GM12892 (cell line): ENCODE measurements at regions not wholly inside any gene's neighbourhood (a gene's known extent, or its start where the extent isn't known, plus 50 kb on each side); places are given as distances from the start of the nearest gene placed in this dataset.
A peak's percentile ranks its signal among the peaks of the same experiment; 100 is the strongest.

Experiments used
- DNase-seq: peaks from one replicate; pipeline ENCODE4 v3.0.0; 2011; ENCODE audit not compliant: insufficient read length
- FAIRE-seq: peaks from 2 replicates; lab custom pipeline; 2011; peaks lifted over from hg19 to GRCh38; lab: Jason Lieb, UNC
- POLR2A ChIP-seq: IDR thresholded peaks from 2 replicates; pipeline ENCODE4 v1.6.1; 2011; ENCODE audit warnings: low read depth, low read length, control low read depth
- POLR2AphosphoS5 ChIP-seq: IDR thresholded peaks from 2 replicates; pipeline ENCODE4 v1.6.1; 2011; ENCODE audit warnings: low read depth, low read length, control low read depth
- TAF1 ChIP-seq: IDR thresholded peaks from 2 replicates; pipeline ENCODE4 v1.6.1; 2011; ENCODE audit warnings: low read depth, mild to moderate bottlenecking, control low read depth, low read length, borderline replicate concordance

- FAIRE-seq (no peak), DNase-seq (no peak)
- no peak for TF ChIP-seq POLR2AphosphoS5
- no peak for TF ChIP-seq POLR2A
- TF ChIP-seq TAF1 = no peak
Observed at GRCh38 chr2:217095511-217096205, 235.8 kb upstream of the TNP1 start.

- TF ChIP-seq TAF1 (no peak), POLR2A (no peak), POLR2AphosphoS5 (no peak)
- FAIRE-seq (no peak), DNase-seq (no peak)
Observed at GRCh38 chr2:217092710-217093379, 233.0 kb upstream of the TNP1 start.

- FAIRE-seq (no peak), DNase-seq (no peak)
- TF ChIP-seq TAF1 = no peak
- TF ChIP-seq POLR2A = no peak
- TF ChIP-seq POLR2AphosphoS5 = no peak
Observed at GRCh38 chr2:217091531-217091930, 231.7 kb upstream of the TNP1 start.

- FAIRE-seq = no peak
- TF ChIP-seq POLR2A (no peak), TAF1 (no peak), POLR2AphosphoS5 (no peak)
Observed at GRCh38 chr2:217090884-217091283, 231.0 kb upstream of the TNP1 start.

GRCh38 chr2:217090024-217090473, 230.2 kb upstream of the TNP1 start:
- peak; percentile 53 for FAIRE-seq
- TF ChIP-seq POLR2AphosphoS5 = no peak
- no peak for TF ChIP-seq POLR2A
- TF ChIP-seq TAF1 = no peak
- no peak for DNase-seq

More at GRCh38 chr2:217090884-217091283, 231.0 kb upstream of the TNP1 start:
- no peak for DNase-seq

- TF ChIP-seq POLR2A (no peak), TAF1 (no peak), POLR2AphosphoS5 (no peak)
- DNase-seq (no peak), FAIRE-seq (no peak)
Observed at GRCh38 chr2:217086718-217087117, 226.9 kb upstream of the TNP1 start.

GRCh38 chr2:217086038-217086522, 226.2 kb upstream of the TNP1 start:
- no peak for DNase-seq
- FAIRE-seq = no peak
- no peak for TF ChIP-seq POLR2A
- TF ChIP-seq POLR2AphosphoS5 = no peak
- TF ChIP-seq TAF1 = no peak

GRCh38 chr2:217085543-217085942, 225.7 kb upstream of the TNP1 start:
- TF ChIP-seq POLR2A (no peak), TAF1 (no peak), POLR2AphosphoS5 (no peak)
- DNase-seq (no peak), FAIRE-seq (no peak)

GRCh38 chr2:217081799-217082198, 221.9 kb upstream of the TNP1 start:
- no peak for TF ChIP-seq POLR2AphosphoS5
- TF ChIP-seq TAF1 = no peak
- TF ChIP-seq POLR2A = no peak
- no peak for DNase-seq
- FAIRE-seq = no peak

GRCh38 chr2:217079165-217079564, 219.3 kb upstream of the TNP1 start:
- no peak for TF ChIP-seq TAF1
- no peak for TF ChIP-seq POLR2A
- no peak for TF ChIP-seq POLR2AphosphoS5
- DNase-seq = no peak
- FAIRE-seq = no peak

GRCh38 chr2:217077831-217078407, 218.1 kb upstream of the TNP1 start:
- DNase-seq (no peak), FAIRE-seq (no peak)
- TF ChIP-seq POLR2AphosphoS5 (no peak), POLR2A (no peak), TAF1 (no peak)
